PFSK-1 (cell line): ENCODE measurements at regions not wholly inside any gene's neighbourhood (a gene's known extent, or its start where the extent isn't known, plus 50 kb on each side); places are given as distances from the start of the nearest gene placed in this dataset.
A peak's percentile ranks its signal among the peaks of the same experiment; 100 is the strongest.

Source experiments
- FOXP2 ChIP-seq: optimal IDR thresholded peaks from 2 replicates; pipeline ENCODE3; 2011; ENCODE audit warnings: borderline replicate concordance, control low read depth, inconsistent platforms; ENCODE audit not compliant: insufficient read depth; ENCODE audit errors: extremely low read length, extremely low read depth
- POLR2AphosphoS5 ChIP-seq: IDR thresholded peaks from 2 replicates; pipeline ENCODE4 v1.6.1; 2012; ENCODE audit warnings: low read depth, mild to moderate bottlenecking, control low read depth, low read length, moderate library complexity
- REST ChIP-seq, 2 experiments: IDR thresholded peaks; 2 replicates each; pipeline versions ENCODE4 v1.6.1 to v1.8.0; 2011 to 2012; ENCODE audit warnings: low read depth in 2 of 2, low read length in 2 of 2, control low read depth in 1 of 2, inconsistent platforms in 1 of 2, mild to moderate bottlenecking in 1 of 2, moderate library complexity in 1 of 2; ENCODE audit not compliant: insufficient read depth in 1 of 2
- SIN3A ChIP-seq: IDR thresholded peaks from 2 replicates; pipeline ENCODE4 v1.6.1; 2012; ENCODE audit warnings: mild to moderate bottlenecking, low read length, moderate library complexity, borderline replicate concordance; ENCODE audit not compliant: insufficient read depth
- TAF1 ChIP-seq: IDR thresholded peaks from 2 replicates; pipeline ENCODE4 v1.6.1; 2012; ENCODE audit warnings: low read length, control low read depth, borderline replicate concordance; ENCODE audit not compliant: insufficient read depth

- no peak for TF ChIP-seq SIN3A
- no peak for TF ChIP-seq POLR2AphosphoS5
- no peak for TF ChIP-seq FOXP2
- no peak for TF ChIP-seq REST (IDR thresholded peaks at IDR 0.05; ENCODE audit: insufficient read depth in 1 of 2, low read depth in 2 of 2, low read length in 2 of 2)
- TF ChIP-seq TAF1: no peak
These were observed 111.9 kb downstream of the RAP2B start for GRCh38 chr3:153273767-153274435.

DNA sequence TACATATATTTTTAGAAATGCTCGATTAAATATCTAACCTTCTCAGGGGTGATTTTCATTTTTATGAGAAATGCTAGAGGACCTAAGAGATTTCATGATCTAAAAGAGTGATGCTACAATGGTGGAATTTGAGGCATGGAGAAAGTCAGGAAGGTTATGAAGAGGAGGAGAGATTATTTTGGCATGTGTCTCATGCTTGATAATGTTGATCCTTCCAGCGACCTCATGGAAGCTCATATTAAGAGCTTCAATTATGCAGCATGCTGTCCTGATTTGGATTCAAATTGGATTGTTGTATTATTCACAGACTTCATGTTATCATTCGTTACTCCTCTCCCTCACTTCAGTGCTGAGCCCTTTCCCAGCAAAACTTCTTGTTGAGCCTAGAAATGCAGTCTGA is 112.5 kb downstream of the RAP2B start:
- no peak for TF ChIP-seq TAF1

- TF ChIP-seq FOXP2 (no peak), TAF1 (no peak)
These were observed 113.5 kb downstream of the RAP2B start for GRCh38 chr3:153275514-153275913.

GRCh38 chr3:153277029-153277428 is 115.0 kb downstream of the RAP2B start:
- TF ChIP-seq TAF1 (no peak), FOXP2 (no peak), REST (IDR thresholded peaks at IDR 0.05; ENCODE audit: insufficient read depth in 1 of 2, low read depth in 2 of 2, low read length in 2 of 2) (no peak), SIN3A (no peak), POLR2AphosphoS5 (no peak)

GRCh38 chr3:153282355-153282754 is 120.3 kb downstream of the RAP2B start:
- TF ChIP-seq POLR2AphosphoS5: no peak
- TF ChIP-seq TAF1: no peak
- TF ChIP-seq SIN3A: no peak
- TF ChIP-seq REST (IDR thresholded peaks at IDR 0.05; ENCODE audit: insufficient read depth in 1 of 2, low read depth in 2 of 2, low read length in 2 of 2): no peak
- no peak for TF ChIP-seq FOXP2

DNA sequence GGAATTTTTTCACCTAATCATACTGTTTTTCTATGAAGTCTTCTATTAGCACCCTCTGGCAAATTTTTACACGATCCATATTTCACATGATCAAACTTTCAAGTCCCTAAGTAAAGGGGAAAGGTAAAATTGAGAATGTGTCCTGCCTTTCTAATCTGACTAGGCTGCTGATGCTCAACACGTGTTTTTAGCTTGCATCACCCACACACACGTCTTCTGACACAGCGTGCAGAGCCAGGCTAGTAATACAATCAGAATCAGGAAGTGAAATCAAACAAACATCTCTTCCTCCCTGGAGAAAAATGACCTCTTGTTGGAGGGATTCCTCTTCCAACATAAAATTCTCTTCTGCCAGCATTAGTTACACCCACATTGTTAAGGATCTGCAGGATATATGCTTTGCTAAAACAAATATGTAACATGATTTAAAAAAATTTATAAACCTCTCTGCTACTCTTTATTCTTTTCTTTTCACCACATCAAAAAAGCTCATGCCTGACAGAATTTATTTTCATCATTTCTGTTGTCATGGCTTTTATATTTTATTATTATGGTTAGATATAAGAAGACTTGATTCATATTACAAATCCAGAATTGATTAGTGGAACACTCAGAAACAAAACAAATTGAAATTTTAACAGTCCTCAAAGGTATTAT is 122.4 kb downstream of the RAP2B start:
- TF ChIP-seq TAF1 (no peak), SIN3A (peak; percentile 96; the same call in 1 of the 2 replicates), POLR2AphosphoS5 (peak; percentile 32; the same call in 1 of the 2 replicates), FOXP2 (no peak), REST (IDR thresholded peaks at IDR 0.05; ENCODE audit: insufficient read depth in 1 of 2, low read depth in 2 of 2, low read length in 2 of 2) (no peak)
